ENCODE measurements at regions not wholly inside any gene's neighbourhood (a gene's known extent, or its start where the extent isn't known, plus 50 kb on each side); places are given as distances from the start of the nearest gene placed in this dataset.
A peak's percentile ranks its signal among the peaks of the same experiment; 100 is the strongest.

- no peak overlapping the region for H3K4me3 ChIP-seq (ENCODE audit: low read depth, low read length)
- no peak for TF ChIP-seq CTCF (IDR thresholded peaks at IDR 0.05; ENCODE audit: control insufficient read depth, extremely low read depth, insufficient read depth)
- DNase-seq (ENCODE audit: low read depth) = peak; percentile 70
Measured at GRCh38 chr2:123051136-123051535, 974.0 kb upstream of the CNTNAP5 start.

GRCh38 chr2:123061534-123061933 is 963.6 kb upstream of the CNTNAP5 start:
- no peak overlapping the region for H3K4me3 ChIP-seq (ENCODE audit: low read depth, low read length)
- TF ChIP-seq CTCF (IDR thresholded peaks at IDR 0.05; ENCODE audit: control insufficient read depth, extremely low read depth, insufficient read depth) = no peak
- DNase-seq (ENCODE audit: low read depth) = no peak

DNA sequence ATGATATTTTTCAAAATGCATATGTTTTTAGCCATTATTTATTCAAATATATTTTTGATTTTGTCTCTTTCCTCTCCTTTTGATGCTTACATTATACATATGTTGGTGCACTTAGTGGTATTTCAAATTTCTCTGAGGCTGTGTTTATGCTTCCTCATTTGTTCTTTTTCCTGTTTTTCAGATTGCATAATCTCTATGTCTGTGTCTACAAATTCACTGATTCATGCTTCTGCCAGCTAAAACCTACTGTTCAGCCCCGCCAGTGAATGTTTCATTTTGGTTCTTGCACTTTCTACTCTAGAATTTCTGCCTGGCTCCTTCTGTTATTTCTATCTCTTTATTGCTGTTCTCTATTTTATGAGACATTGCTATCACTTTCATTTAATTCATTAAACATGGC is 951.7 kb upstream of the CNTNAP5 start:
- DNase-seq (ENCODE audit: low read depth) = no peak
- no peak overlapping the region for H3K4me3 ChIP-seq (ENCODE audit: low read depth, low read length)
- TF ChIP-seq CTCF (IDR thresholded peaks at IDR 0.05; ENCODE audit: control insufficient read depth, extremely low read depth, insufficient read depth) = no peak

- DNase-seq (ENCODE audit: low read depth) = no peak
Measured at GRCh38 chr2:123073956-123074355, 951.1 kb upstream of the CNTNAP5 start.

DNA sequence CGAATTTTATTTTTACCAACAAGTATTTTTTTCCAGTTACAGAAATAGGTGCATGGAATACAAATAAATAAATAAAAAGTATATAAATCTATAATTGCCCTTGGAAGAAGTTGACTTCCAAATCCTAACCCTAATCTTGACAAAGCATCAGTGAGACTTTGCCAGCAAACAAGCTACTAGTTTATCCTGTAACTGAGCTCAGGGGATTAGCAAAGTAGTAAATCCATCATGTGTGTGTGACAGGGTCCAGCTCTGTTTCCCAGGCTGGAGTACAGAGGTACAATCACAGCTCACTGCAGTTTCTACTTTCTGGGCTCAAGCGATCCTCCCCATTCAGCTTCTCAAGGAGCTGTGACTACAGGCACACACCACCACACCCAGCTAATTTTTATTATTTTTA is 948.0 kb upstream of the CNTNAP5 start:
- TF ChIP-seq CTCF (IDR thresholded peaks at IDR 0.05; ENCODE audit: control insufficient read depth, extremely low read depth, insufficient read depth) = no peak

More at GRCh38 chr2:123073956-123074355, 951.1 kb upstream of the CNTNAP5 start:
- TF ChIP-seq CTCF (IDR thresholded peaks at IDR 0.05; ENCODE audit: control insufficient read depth, extremely low read depth, insufficient read depth) = no peak
- H3K4me3 ChIP-seq (ENCODE audit: low read depth, low read length) = no peak overlapping the region

GRCh38 chr2:123080331-123080730 is 944.8 kb upstream of the CNTNAP5 start:
- no peak for DNase-seq (ENCODE audit: low read depth)
- no peak for TF ChIP-seq CTCF (IDR thresholded peaks at IDR 0.05; ENCODE audit: control insufficient read depth, extremely low read depth, insufficient read depth)
- no peak overlapping the region for H3K4me3 ChIP-seq (ENCODE audit: low read depth, low read length)

More for the DNA sequence above, 948.0 kb upstream of the CNTNAP5 start:
- DNase-seq (ENCODE audit: low read depth) = peak; percentile 18
- H3K4me3 ChIP-seq (ENCODE audit: low read depth, low read length) = no peak overlapping the region

DNA sequence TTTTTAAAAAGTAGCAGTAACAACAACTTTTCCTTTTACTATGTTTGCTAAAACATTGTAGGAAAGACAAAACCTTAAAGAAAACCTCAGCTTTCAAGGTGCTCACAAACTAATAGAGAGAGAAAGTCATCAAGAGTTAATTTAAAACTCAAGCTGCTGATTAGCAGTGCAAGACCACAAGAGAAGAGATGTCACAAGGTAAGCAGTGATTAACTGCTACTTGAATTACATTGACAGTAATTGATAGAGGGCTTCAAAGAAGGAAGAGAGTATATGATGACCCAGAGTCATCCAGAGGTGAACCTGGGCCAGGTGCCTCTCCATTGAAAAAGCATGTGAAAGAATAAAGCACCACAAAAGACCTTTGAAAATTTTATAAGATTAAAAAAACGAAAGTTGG is 939.6 kb upstream of the CNTNAP5 start:
- TF ChIP-seq CTCF (IDR thresholded peaks at IDR 0.05; ENCODE audit: control insufficient read depth, extremely low read depth, insufficient read depth) = no peak
- DNase-seq (ENCODE audit: low read depth) = no peak
- no peak overlapping the region for H3K4me3 ChIP-seq (ENCODE audit: low read depth, low read length)

All from LNCaP clone FGC (cell line).